HG03066 (cell line): ENCODE measurements at regions not wholly inside any gene's neighbourhood (a gene's known extent, or its start where the extent isn't known, plus 50 kb on each side); places are given as distances from the start of the nearest gene placed in this dataset.
"Not testable (repeated sequence)": the region's sequence is repeated elsewhere in the genome, so short reads cannot be mapped to it uniquely, and the experiment has no call there.

ENCODE experiments used
- ATAC-seq: cut with Tn5 transposase; IDR thresholded peaks from one replicate; pipeline ENCODE4 v1.9.1; 2021; ENCODE audit warnings: low read depth; ENCODE audit not compliant: unreplicated experiment

- ATAC-seq, result no peak
These were observed 103.8 kb upstream of the HMGA2 start for GRCh38 chr12:65720136-65721130.

- ATAC-seq, result no peak
These were observed 102.6 kb upstream of the HMGA2 start for GRCh38 chr12:65721541-65722190.

DNA sequence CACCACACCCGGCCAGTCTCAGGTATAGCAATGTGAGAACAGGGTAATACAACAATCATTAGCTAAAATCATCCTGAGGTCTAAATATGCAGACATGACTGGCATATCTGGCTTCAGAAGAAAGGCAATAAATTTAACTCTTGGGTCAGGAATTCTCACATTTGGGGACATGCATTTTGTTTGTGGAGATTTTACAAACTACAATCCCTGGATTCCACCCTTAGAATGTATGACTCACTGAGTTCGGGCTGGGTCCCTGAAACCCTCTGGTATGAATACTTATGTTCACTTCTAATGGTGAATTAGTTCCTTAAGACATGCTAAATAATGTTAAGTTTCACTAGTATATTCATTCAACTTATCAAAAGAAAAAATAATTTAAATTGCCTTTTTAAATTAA, 98.9 kb upstream of the HMGA2 start:
- no peak for ATAC-seq

DNA sequence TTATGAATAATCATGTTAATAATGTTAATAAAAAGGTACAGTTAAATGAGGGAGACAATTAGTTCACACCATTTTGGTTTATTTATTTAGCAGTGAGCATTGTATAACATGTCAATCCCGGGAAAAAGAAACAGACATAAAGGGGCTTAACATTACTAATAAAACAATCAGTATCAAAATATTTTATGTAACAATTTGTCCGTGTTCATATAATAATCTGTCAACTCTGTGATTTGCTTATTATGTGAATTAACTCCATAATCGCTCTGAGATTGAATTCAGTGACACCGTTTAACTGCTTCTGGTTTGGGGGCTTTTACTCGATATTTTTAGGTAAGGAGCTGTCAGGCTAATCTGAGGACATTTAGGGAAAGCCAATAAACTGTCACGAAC, 95.8 kb upstream of the HMGA2 start:
- ATAC-seq, result no peak

GRCh38 chr12:65728848-65729793, 95.2 kb upstream of the HMGA2 start:
- ATAC-seq, result no peak

DNA sequence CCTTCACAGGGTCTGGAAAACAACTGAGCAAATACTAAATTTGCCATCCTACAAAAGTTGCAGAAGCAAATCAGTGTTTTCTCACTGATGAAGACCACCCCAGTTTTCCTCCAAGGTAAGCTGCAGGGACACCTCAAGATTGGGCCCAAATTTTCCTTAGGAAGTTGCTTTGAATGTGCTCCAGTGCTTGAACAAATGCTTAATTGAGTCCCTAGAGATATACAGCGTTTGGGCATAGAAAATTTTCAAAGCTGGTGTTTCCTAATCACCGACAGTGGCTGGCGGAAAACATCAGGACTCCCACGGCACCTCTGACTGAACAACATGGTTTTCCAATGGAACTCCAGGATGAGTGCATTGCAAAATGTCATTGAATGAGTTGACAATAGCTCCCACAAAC, 92.5 kb upstream of the HMGA2 start:
- no peak for ATAC-seq

DNA sequence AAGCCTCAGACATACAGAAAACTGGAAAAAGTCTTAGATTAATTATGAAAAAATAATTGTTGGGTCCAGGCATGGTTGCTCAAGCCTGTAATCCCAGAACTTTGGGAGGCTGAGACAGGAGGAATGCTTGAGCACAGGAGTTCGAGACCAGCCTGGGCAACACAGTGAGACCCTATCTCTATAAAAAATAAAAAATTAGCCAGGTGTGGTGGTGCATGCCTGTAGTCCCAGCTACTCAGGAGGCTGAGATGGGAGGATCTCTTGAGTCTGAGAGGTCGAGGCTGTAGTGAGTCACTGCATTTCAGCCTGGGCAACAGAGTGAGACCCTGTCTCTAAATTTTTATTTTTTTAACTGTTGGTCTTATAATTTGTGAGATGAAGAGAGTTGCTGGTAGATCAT, 90.6 kb upstream of the HMGA2 start:
- not testable (repeated sequence) for ATAC-seq

GRCh38 chr12:65734226-65734625, 90.1 kb upstream of the HMGA2 start:
- no peak for ATAC-seq

GRCh38 chr12:65739606-65740005, 84.7 kb upstream of the HMGA2 start:
- ATAC-seq, result no peak

DNA sequence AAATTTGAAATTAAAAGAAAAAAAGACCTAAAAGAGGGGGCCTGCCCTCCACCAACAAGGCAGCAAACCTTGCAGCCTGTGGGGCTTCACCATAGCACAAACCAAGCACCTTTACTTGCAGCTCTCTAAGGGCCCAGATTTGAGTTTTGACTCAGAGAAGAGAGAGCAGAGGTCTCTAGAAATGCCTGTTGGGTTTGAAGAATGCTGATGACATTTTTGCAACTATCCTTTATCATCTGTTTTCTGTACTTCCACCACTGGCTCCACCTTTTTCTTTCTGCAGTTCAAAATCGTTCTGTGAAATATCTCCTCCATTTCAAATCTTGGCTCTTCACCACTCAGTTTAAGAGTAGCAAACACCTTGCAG, 83.8 kb upstream of the HMGA2 start:
- ATAC-seq, result no peak

GRCh38 chr12:65740873-65741600, 83.2 kb upstream of the HMGA2 start:
- no peak for ATAC-seq

DNA sequence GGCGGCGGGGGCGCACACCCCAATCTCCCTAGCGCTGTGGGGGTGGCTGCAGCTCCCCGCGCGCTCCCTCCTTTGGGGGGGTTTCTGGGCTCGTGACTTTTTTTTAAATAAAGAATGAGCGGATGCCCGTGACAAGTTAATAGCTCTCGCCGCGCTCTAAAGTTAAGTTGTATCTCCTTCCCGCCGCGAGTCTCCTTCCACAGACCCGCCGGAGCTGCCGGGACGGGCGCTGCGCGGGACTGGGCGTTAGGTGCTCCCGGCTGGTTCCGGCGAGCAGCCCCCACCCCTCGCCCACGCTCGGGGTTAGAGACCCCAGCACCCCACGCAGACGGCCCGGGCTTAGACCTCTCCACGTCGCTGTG, 82.6 kb upstream of the HMGA2 start:
- ATAC-seq, result no peak

DNA sequence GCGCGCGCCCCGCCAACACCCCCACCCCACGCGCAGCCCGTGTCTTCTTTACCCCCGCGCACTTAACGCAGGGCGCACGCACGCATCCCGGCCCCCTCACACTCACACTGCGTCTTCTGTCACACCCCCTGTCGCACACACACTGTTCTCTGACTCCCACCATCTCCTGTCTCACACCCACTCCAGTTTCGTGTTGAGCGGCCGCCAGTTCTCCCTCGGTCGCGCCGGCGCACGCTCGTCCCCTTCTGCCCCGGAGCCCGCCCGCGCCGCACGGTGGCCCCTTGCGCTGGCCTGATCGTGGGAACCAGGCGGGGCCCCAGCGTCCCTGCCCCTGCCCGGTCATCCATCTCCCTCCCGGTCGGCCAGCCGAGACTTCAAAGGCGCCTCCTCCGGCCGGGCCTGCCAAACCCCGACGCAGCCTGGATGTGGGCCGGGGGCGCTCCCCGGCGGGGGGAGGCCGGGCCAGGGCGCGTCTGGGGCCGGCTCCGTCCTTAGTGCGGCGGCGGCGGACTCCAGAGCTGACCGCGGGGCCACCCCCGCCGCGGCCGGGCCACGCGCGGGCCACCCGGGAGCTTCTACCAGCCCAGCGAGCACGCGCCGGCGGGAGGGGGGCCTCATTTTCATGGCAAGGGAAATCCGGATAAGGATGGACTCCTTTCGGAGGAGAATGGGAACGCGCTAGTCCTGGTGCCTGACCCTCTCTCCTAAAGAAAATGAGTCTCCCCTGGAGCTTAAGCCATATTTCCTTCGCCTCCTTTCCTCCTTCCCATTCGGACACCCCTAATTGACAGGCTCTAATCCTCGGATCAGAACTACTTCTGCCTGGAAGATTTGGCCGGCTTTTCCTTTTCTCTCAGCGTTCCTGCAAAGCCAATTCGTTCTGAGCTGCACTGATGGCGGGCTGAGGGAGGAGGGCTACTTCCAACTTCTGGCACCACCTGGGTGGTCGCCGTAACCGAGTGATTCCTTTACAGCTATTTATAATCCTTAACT, 82.0 kb upstream of the HMGA2 start:
- ATAC-seq, result no peak

DNA sequence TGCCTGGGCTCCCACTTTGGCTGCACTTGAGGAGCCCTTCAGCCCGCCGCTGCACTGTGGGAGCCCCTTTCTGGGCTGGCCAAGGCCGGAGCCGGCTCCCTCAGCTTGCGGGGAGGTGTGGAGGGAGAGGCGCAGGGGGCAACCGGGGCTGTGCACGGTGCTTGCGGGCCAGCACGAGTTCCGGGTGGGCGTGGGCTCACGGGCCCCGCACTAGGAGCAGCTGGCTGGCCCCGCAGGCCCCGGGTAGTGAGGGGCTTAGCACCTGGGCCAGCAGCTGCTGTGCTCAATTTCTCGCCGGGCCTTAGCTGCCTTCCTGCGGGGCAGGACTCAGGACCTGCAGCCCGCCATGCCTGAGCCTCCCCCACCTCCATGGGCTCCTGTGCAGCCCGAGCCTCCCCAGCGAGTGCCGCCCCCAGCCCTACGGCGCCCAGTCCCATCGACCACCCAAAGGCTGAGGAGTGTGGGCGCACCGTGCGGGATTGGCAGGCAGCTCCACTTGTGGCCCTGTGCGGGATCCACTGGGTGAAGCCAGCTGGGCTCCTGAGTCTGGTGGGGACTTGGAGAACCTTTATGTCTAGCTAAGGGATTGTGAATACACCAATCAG, 79.9 kb upstream of the HMGA2 start:
- ATAC-seq, result not testable (repeated sequence)

DNA sequence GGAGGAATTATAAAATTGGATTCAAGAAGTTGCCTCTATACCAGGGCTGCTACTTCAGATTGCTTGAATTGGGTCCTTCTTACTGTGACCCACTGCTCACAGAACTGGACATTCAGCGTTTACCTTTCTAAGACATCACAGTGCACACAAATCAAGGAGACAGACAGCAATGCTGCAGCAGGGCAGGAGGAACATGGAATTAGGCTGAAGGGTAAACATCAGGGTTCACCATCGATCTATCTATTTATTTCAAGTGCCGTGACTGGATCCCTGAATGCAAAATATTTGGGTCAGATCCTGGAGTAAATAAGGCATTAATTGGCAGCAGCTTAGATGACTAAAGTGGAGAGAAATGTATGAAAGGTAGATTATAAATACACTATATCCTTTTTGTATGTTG, 76.9 kb upstream of the HMGA2 start:
- no peak for ATAC-seq

DNA sequence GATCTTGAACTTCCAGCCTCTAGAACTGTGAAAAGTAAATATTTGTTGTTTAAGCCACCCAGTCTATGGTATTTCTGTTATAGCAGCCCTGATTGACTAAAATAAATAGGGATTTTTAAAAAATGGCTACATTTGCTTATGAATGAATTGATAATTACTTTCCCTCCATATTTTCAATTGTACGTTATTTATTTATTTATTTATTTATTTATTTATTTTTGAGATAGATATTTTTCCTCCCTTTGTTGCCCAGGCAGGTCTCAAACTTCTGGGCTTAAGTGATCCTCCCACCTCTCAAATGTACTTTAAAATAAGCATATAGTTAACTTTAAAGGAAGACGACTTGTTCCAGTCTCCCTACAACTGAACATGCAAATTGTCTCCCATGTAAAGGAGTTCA, 76.0 kb upstream of the HMGA2 start:
- no peak for ATAC-seq

GRCh38 chr12:65754290-65754689, 70.0 kb upstream of the HMGA2 start:
- ATAC-seq, result no peak

DNA sequence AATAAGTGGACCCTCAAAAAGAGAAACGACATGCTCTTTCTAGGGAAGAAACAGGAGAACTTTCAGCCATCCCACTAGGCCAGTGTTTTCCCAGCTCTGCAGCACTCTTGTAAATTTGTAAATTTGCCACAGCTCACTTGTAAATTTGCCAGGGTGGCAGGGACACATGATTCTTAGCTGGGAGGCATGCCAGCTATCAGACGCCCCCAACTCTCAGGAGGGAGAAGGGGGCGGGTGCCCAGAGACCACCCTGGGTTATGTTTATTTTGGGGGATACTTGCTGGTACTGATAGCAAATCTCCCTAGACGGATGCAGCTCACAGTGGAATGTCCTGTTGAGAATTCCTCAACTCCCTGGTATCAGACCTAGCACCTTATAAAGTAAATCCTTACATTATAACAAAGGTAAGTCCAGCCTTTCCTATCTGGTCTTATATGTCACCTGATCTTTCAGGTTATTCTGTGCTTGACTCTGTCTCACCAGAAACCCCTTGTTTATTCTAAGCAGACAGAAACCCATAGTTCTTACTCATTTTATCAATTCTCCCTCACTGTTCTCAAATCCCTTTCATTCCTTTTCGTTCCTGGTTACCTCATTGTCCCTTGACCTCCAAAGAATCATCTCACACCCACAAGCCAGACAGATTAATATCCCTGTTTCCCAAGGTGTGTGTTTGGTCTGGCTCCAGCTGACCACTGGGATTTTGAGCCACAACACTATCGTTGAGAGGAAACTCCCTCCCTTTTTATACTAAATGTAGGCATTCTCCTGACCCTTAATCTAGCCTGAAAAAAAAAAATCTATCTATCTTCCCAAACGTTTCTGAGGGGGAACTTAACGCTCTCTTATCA, 69.3 kb upstream of the HMGA2 start:
- no peak for ATAC-seq
